ENCODE measurements at regions not wholly inside any gene's neighbourhood (a gene's known extent, or its start where the extent isn't known, plus 50 kb on each side); places are given as distances from the start of the nearest gene placed in this dataset.
A peak's percentile ranks its signal among the peaks of the same experiment; 100 is the strongest.

DNA sequence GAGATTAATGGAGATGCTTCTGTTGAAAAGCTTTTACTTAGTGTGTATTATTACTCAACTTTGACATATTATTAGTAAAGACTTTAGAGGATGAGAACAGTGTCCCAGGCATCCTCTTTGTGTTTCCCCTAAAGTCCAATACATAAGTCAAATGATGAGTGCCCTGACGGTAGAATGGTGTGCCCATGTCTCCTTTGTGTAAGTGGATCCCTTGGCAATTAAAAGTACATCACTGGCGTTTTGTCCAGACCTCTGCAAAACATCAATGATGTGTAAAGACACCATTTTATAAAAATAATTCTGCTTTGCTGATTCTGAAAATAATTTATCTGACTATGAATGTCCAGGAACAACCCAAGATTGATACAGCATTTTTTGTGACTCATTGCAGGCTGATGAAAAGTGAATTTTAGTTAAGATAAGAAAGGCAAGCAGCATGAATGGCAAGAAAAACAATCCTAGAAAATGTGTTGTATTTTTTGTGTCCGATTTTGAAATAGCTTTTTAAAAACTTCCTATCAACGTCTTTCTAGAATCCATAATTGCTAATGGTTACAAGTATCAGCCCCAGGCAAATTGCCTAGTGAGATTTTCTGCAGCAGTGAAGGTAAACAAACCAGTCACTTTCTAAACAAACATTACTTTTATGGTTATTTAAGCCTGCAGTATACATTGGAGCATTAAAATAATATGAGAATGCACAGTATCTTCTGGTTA is 251.5 kb downstream of the PTPRC start (continued):
- TF ChIP-seq ZNF302 (tag by site-specific recombination; IDR thresholded peaks at IDR 0.05; ENCODE audit: low read depth) (no peak), ZNF558 (tag by site-specific recombination; IDR thresholded peaks at IDR 0.05) (no peak), ZSCAN30 (tag by site-specific recombination; IDR thresholded peaks at IDR 0.05) (peak; percentile 14; the same call in 1 of the 2 replicates), ZFP69B (tag by site-specific recombination; IDR thresholded peaks at IDR 0.05) (no peak), OSR2 (tag by site-specific recombination; IDR thresholded peaks at IDR 0.05) (peak; percentile 60), ZNF624 (tag by site-specific recombination; IDR thresholded peaks at IDR 0.05) (no peak), ZNF571 (tag by site-specific recombination; IDR thresholded peaks at IDR 0.05) (no peak), ZNF37A (tag by site-specific recombination; IDR thresholded peaks at IDR 0.05) (no peak), ZNF23 (tag by site-specific recombination; IDR thresholded peaks at IDR 0.05; ENCODE audit: borderline replicate concordance) (no peak), ZNF404 (tag by site-specific recombination; IDR thresholded peaks at IDR 0.05) (no peak), KLF10 (tag by site-specific recombination; IDR thresholded peaks at IDR 0.05) (no peak), MEIS1 (CRISPR knock-in tag; IDR thresholded peaks at IDR 0.05; ENCODE audit: borderline replicate concordance) (no peak), ZFP41 (tag by site-specific recombination; IDR thresholded peaks at IDR 0.05; ENCODE audit: borderline replicate concordance) (no peak), ZNF48 (tag by site-specific recombination; IDR thresholded peaks at IDR 0.05) (no peak), ZNF585B (tag by site-specific recombination; IDR thresholded peaks at IDR 0.05) (no peak), ZNF785 (tag by site-specific recombination; IDR thresholded peaks at IDR 0.05) (no peak), ZNF433 (tag by site-specific recombination; IDR thresholded peaks at IDR 0.05; ENCODE audit: low read depth) (no peak), KLF16 (tag by site-specific recombination; IDR thresholded peaks at IDR 0.05) (no peak), ZNF391 (tag by site-specific recombination; IDR thresholded peaks at IDR 0.05; ENCODE audit: borderline replicate concordance, low read depth) (no peak), ZNF146 (tag by site-specific recombination; IDR thresholded peaks at IDR 0.05) (no peak), ZNF324 (tag by site-specific recombination; IDR thresholded peaks at IDR 0.05) (no peak)
- TF ChIP-seq, protein P1, sequence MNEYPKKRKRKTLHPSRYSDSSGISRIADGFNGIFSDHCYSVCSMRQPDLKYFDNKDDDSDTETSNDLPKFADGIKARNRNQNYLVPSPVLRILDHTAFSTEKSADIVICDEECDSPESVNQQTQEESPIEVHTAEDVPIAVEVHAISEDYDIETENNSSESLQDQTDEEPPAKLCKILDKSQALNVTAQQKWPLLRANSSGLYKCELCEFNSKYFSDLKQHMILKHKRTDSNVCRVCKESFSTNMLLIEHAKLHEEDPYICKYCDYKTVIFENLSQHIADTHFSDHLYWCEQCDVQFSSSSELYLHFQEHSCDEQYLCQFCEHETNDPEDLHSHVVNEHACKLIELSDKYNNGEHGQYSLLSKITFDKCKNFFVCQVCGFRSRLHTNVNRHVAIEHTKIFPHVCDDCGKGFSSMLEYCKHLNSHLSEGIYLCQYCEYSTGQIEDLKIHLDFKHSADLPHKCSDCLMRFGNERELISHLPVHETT (tag by site-specific recombination; IDR thresholded peaks at IDR 0.05), result no peak
- TF ChIP-seq, protein P2, sequence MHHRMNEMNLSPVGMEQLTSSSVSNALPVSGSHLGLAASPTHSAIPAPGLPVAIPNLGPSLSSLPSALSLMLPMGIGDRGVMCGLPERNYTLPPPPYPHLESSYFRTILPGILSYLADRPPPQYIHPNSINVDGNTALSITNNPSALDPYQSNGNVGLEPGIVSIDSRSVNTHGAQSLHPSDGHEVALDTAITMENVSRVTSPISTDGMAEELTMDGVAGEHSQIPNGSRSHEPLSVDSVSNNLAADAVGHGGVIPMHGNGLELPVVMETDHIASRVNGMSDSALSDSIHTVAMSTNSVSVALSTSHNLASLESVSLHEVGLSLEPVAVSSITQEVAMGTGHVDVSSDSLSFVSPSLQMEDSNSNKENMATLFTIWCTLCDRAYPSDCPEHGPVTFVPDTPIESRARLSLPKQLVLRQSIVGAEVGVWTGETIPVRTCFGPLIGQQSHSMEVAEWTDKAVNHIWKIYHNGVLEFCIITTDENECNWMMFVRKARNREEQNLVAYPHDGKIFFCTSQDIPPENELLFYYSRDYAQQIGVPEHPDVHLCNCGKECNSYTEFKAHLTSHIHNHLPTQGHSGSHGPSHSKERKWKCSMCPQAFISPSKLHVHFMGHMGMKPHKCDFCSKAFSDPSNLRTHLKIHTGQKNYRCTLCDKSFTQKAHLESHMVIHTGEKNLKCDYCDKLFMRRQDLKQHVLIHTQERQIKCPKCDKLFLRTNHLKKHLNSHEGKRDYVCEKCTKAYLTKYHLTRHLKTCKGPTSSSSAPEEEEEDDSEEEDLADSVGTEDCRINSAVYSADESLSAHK (tag by site-specific recombination; IDR thresholded peaks at IDR 0.05), result no peak
- TF ChIP-seq, protein P3, sequence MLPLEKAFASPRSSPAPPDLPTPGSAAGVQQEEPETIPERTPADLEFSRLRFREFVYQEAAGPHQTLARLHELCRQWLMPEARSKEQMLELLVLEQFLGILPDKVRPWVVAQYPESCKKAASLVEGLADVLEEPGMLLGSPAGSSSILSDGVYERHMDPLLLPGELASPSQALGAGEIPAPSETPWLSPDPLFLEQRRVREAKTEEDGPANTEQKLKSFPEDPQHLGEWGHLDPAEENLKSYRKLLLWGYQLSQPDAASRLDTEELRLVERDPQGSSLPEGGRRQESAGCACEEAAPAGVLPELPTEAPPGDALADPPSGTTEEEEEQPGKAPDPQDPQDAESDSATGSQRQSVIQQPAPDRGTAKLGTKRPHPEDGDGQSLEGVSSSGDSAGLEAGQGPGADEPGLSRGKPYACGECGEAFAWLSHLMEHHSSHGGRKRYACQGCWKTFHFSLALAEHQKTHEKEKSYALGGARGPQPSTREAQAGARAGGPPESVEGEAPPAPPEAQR (tag by site-specific recombination; IDR thresholded peaks at IDR 0.05), result no peak
- TF ChIP-seq, protein P4, sequence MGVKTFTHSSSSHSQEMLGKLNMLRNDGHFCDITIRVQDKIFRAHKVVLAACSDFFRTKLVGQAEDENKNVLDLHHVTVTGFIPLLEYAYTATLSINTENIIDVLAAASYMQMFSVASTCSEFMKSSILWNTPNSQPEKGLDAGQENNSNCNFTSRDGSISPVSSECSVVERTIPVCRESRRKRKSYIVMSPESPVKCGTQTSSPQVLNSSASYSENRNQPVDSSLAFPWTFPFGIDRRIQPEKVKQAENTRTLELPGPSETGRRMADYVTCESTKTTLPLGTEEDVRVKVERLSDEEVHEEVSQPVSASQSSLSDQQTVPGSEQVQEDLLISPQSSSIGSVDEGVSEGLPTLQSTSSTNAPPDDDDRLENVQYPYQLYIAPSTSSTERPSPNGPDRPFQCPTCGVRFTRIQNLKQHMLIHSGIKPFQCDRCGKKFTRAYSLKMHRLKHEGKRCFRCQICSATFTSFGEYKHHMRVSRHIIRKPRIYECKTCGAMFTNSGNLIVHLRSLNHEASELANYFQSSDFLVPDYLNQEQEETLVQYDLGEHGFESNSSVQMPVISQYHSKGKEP (tag by site-specific recombination; IDR thresholded peaks at IDR 0.05), result peak; percentile 94
- TF ChIP-seq, protein P5, sequence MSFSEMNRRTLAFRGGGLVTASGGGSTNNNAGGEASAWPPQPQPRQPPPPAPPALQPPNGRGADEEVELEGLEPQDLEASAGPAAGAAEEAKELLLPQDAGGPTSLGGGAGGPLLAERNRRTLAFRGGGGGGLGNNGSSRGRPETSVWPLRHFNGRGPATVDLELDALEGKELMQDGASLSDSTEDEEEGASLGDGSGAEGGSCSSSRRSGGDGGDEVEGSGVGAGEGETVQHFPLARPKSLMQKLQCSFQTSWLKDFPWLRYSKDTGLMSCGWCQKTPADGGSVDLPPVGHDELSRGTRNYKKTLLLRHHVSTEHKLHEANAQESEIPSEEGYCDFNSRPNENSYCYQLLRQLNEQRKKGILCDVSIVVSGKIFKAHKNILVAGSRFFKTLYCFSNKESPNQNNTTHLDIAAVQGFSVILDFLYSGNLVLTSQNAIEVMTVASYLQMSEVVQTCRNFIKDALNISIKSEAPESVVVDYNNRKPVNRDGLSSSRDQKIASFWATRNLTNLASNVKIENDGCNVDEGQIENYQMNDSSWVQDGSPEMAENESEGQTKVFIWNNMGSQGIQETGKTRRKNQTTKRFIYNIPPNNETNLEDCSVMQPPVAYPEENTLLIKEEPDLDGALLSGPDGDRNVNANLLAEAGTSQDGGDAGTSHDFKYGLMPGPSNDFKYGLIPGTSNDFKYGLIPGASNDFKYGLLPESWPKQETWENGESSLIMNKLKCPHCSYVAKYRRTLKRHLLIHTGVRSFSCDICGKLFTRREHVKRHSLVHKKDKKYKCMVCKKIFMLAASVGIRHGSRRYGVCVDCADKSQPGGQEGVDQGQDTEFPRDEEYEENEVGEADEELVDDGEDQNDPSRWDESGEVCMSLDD (tag by site-specific recombination; IDR thresholded peaks at IDR 0.05), result no peak
- TF ChIP-seq, protein P6, sequence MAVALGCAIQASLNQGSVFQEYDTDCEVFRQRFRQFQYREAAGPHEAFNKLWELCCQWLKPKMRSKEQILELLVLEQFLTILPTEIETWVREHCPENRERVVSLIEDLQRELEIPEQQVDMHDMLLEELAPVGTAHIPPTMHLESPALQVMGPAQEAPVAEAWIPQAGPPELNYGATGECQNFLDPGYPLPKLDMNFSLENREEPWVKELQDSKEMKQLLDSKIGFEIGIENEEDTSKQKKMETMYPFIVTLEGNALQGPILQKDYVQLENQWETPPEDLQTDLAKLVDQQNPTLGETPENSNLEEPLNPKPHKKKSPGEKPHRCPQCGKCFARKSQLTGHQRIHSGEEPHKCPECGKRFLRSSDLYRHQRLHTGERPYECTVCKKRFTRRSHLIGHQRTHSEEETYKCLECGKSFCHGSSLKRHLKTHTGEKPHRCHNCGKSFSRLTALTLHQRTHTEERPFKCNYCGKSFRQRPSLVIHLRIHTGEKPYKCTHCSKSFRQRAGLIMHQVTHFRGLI (tag by site-specific recombination; IDR thresholded peaks at IDR 0.05), result no peak

All from HEK293 (cell line).